Left lung (tissue), 4 donors: ENCODE measurements at regions not wholly inside any gene's neighbourhood (a gene's known extent, or its start where the extent isn't known, plus 50 kb on each side); places are given as distances from the start of the nearest gene placed in this dataset.
A peak's percentile ranks its signal among the peaks of the same experiment; 100 is the strongest.

Experiments
- ATAC-seq: fragments of 200-7000 bp; cut with Tn5 transposase; one replicate; pipeline ENCODE4 v1.9.1; 2020; ENCODE audit warnings: moderate library complexity
- DNase-seq, 4 donors: peaks; one replicate each; pipeline ENCODE4 v3.0.0-alpha.2; 2013 to 2020
- H3K27ac ChIP-seq, 2 donors: fragments of 200-600 bp; sonication (generic) in 1 of 2; one replicate each; pipeline versions ENCODE4 v1.5.0 to v1.8.0; 2020 to 2021
- H3K27me3 ChIP-seq, 2 donors: fragments of 200-600 bp; sonication (generic) in 1 of 2; one replicate each; pipeline versions ENCODE4 v1.5.0 to v1.8.0; 2020 to 2021
- H3K36me3 ChIP-seq, 2 donors: fragments of 200-600 bp; sonication (generic) in 1 of 2; one replicate each; pipeline versions ENCODE4 v1.5.0 to v1.8.0; 2020 to 2021
- H3K4me1 ChIP-seq, 2 donors: fragments of 200-600 bp; one replicate each; pipeline ENCODE4 v1.8.0; 2021
- H3K4me3 ChIP-seq, 2 donors: fragments of 200-600 bp; sonication (generic) in 1 of 2; one replicate each; pipeline versions ENCODE4 v1.5.0 to v1.8.0; 2020 to 2021; ENCODE audit warnings: mild to moderate bottlenecking in 1 of 2
- H3K9me3 ChIP-seq, 2 donors: fragments of 200-600 bp; sonication (generic) in 1 of 2; one replicate each; pipeline versions ENCODE4 v1.5.0 to v1.8.0; 2020 to 2021
- CTCF ChIP-seq, 2 donors: fragments of 200-600 bp; sonication (generic) in 1 of 2; IDR thresholded peaks; one replicate each; pipeline versions ENCODE4 v1.5.0 to v1.8.0; 2021; ENCODE audit warnings: antibody characterized with exemption in 2 of 2
- intact Hi-C, 2 donors: fragments of 100-400 bp; cut with DNase I; formaldehyde crosslinking; loops; one replicate each; pipeline versions ENCODE4 v1.11.2 to v1.14.2; 2022
- donor health status: DM: no; HTN: yes; CAD: no.
- donor health status: DM: no; HTN: no; CAD: no.

DNA sequence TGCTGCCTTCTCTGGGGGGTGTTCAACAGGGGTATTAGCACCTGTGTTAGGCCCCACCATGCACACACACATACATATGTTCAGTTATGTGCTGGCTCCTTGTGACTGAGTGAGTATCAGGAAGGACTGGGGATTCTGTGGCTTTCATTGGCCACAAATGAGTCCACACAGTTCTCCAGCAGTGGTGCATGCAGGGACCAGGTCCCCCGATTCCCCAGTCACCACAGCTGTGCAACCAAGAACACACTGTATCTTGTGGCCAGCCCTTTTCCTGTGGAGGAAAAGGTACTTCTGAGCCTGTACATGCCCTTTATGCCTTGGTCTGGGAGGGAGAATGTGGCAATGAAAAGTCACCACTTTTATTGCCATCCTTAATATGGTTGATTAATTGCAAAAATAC, 74.9 kb upstream of the KLF7 start:
- DNase-seq (no peak), ATAC-seq (no peak)
- H3K27me3 ChIP-seq = no peaks in the 10 kb centered on the region
- no peaks in the 10 kb centered on the region for H3K36me3 ChIP-seq
- no peak for TF ChIP-seq CTCF (IDR thresholded peaks at IDR 0.05)
- peak overlapping the region in 1 of 2 donors; percentile 82 for H3K27ac ChIP-seq
- intact Hi-C loops = no loop called here
- no peaks in the 10 kb centered on the region for H3K9me3 ChIP-seq
- peaks cover 12 to 54% of the 10 kb centered on the region in 2 donors for H3K4me1 ChIP-seq
- H3K4me3 ChIP-seq = no peak overlapping the region

DNA sequence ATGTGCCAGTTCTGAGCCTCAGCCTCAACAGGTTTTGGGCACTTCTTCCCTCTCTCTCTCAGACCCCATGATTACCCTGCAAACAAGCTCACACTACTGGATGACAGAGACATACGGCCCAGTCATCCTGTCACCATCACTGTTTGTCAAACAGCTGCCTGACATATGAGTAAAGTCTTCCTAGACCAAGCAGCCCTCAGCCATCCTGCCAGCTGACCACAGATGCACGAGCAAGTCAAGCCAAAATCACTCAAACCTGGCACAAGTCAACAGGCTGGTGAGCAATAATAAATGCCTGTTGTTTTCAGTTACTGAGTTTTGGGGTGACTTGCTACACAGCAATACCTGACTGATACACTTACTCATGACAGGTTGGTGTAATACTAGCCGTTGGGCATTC, 75.5 kb upstream of the KLF7 start:
- H3K9me3 ChIP-seq = no peaks in the 10 kb centered on the region
- H3K4me3 ChIP-seq = no peak overlapping the region
- H3K27me3 ChIP-seq = no peaks in the 10 kb centered on the region
- DNase-seq = no peak
- peaks cover 12 to 49% of the 10 kb centered on the region in 2 donors for H3K4me1 ChIP-seq
- no peak overlapping the region for H3K27ac ChIP-seq
- no peak for TF ChIP-seq CTCF (IDR thresholded peaks at IDR 0.05)
- intact Hi-C loops = no loop called here
- no peaks in the 10 kb centered on the region for H3K36me3 ChIP-seq
- no peak for ATAC-seq

- intact Hi-C loops = no loop called here
- Histone ChIP-seq H3K9me3 (no peaks in the 10 kb centered on the region), H3K4me3 (no peak overlapping the region), H3K27ac (no peak overlapping the region), H3K27me3 (no peaks in the 10 kb centered on the region), H3K4me1 (peaks cover 12 to 26% of the 10 kb centered on the region in 2 donors), H3K36me3 (no peaks in the 10 kb centered on the region)
- DNase-seq (no peak), ATAC-seq (no peak)
- no peak for TF ChIP-seq CTCF (IDR thresholded peaks at IDR 0.05)
Measured at GRCh38 chr2:207243601-207244000, 77.9 kb upstream of the KLF7 start.

DNA sequence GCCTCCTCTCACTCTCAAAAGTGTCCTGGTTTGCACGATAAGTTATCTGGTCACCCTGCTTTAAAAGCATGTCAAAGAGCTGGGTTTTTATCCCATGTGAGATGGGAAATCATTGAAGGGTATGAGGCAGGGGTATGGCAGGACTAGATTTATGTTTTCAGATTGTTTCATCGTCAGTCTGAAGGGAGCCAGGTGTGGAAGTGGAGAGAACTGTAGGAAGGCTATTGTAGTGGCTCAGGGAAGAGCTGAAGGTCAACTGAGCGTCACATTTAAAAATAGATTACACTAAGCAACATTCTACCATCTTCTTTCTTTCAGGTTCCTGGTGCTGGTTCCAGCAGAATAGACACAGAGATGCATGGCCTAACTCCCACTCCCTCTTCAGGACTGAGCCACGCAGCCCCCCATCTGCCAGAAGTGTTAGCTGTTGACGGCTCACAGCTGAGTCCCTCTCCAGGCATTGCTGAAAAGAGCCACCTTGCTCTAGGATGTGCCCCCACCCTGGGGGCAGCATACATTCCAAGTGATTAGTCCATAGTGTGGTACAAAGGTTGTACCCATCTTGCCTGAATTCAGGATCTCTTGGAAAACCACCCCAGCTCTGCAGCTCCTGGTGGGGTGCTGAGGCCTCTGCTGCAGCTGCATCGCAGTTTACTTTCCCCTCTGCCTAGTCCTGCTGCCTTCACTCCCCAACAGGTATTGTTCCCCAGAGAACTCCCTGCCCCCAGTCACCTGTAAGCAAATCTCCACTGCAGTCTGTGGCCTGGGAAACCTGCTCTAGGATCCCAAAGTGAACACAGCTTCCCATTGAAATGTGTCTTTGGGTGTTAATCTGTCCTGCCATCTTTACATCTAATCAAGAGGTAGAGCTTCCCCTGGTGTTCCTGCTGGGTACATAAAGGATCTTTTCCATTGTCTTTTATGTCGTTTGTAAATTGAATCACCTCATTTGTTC, 79.5 kb upstream of the KLF7 start:
- H3K27ac ChIP-seq = no peak overlapping the region
- no peak for TF ChIP-seq CTCF (IDR thresholded peaks at IDR 0.05)
- peaks cover 0 to 22% of the 10 kb centered on the region in 2 donors for H3K4me1 ChIP-seq
- H3K9me3 ChIP-seq = no peaks in the 10 kb centered on the region
- no peak overlapping the region for H3K4me3 ChIP-seq
- intact Hi-C loops = no loop called here
- H3K27me3 ChIP-seq = no peaks in the 10 kb centered on the region
- no peaks in the 10 kb centered on the region for H3K36me3 ChIP-seq
- ATAC-seq (no peak), DNase-seq (no peak)

- Histone ChIP-seq H3K36me3 (no peaks in the 10 kb centered on the region), H3K4me3 (no peak overlapping the region), H3K9me3 (no peaks in the 10 kb centered on the region), H3K4me1 (peaks cover 0 to 22% of the 10 kb centered on the region in 2 donors), H3K27me3 (no peaks in the 10 kb centered on the region), H3K27ac (no peak overlapping the region)
- intact Hi-C loops = no loop called here
- no peak for ATAC-seq
- no peak for DNase-seq
- no peak for TF ChIP-seq CTCF (IDR thresholded peaks at IDR 0.05)
Measured at GRCh38 chr2:207248702-207249377, 83.1 kb upstream of the KLF7 start.
